Karpas-422 (cell line): ENCODE measurements at regions not wholly inside any gene's neighbourhood (a gene's known extent, or its start where the extent isn't known, plus 50 kb on each side); places are given as distances from the start of the nearest gene placed in this dataset.

Source experiments
- DNase-seq: peaks from one replicate; pipeline ENCODE4 v3.0.0-alpha.2; 2015
- H2AFZ ChIP-seq: fragments of 200-600 bp; sonication (generic); 2 replicates; pipeline ENCODE4 v1.6.1; 2014; ENCODE audit warnings: antibody characterized with exemption, low read length, mixed read lengths
- H3K27ac ChIP-seq: fragments of 200-600 bp; sonication (generic); 2 replicates; pipeline ENCODE4 v1.5.1; 2014; ENCODE audit warnings: mild to moderate bottlenecking, low read length, moderate library complexity
- H3K27me3 ChIP-seq: fragments of 200-600 bp; sonication (generic); 2 replicates; pipeline ENCODE4 v1.6.1; 2014; ENCODE audit warnings: low read length, mixed read lengths
- H3K36me3 ChIP-seq: fragments of 200-600 bp; sonication (generic); 2 replicates; pipeline ENCODE4 v1.6.1; 2014; ENCODE audit warnings: low read length, mixed read lengths; ENCODE audit not compliant: insufficient read depth
- H3K4me1 ChIP-seq: fragments of 200-600 bp; sonication (generic); 2 replicates; pipeline ENCODE4 v1.6.1; 2014; ENCODE audit warnings: mild to moderate bottlenecking, low read length, mixed read lengths
- H3K4me2 ChIP-seq: fragments of 200-600 bp; sonication (generic); 2 replicates; pipeline ENCODE4 v1.6.1; 2014; ENCODE audit warnings: low read length, low read depth, mild to moderate bottlenecking; ENCODE audit not compliant: poor library complexity, severe bottlenecking
- H3K4me3 ChIP-seq: fragments of 200-600 bp; sonication (generic); 2 replicates; pipeline ENCODE4 v1.5.1; 2014; ENCODE audit warnings: mild to moderate bottlenecking, antibody characterized with exemption, low read length, mixed read lengths
- H3K79me2 ChIP-seq: fragments of 200-600 bp; sonication (generic); 2 replicates; pipeline ENCODE4 v1.6.1; 2014; ENCODE audit warnings: mild to moderate bottlenecking, low read length, mixed read lengths
- H3K9ac ChIP-seq: fragments of 200-600 bp; sonication (generic); 2 replicates; pipeline ENCODE4 v1.6.0; 2014; ENCODE audit warnings: low read length
- H3K9me2 ChIP-seq: fragments of 200-600 bp; sonication (generic), shearing (Covaris generic); replicated peaks from 2 replicates; pipeline ENCODE4 v1.6.0; 2014; ENCODE audit warnings: mild to moderate bottlenecking, low read length, moderate library complexity; ENCODE audit not compliant: insufficient read depth
- H3K9me3 ChIP-seq: fragments of 300-700, 200-600 bp; sonication (generic); 2 replicates; pipeline ENCODE4 v1.6.1; 2014; ENCODE audit warnings: low read length, mixed read lengths
- H4K20me1 ChIP-seq: fragments of 200-600 bp; sonication (generic); 2 replicates; pipeline ENCODE4 v1.6.1; 2014; ENCODE audit warnings: mild to moderate bottlenecking, antibody characterized with exemption, low read length, low read depth; ENCODE audit not compliant: insufficient read depth

DNA sequence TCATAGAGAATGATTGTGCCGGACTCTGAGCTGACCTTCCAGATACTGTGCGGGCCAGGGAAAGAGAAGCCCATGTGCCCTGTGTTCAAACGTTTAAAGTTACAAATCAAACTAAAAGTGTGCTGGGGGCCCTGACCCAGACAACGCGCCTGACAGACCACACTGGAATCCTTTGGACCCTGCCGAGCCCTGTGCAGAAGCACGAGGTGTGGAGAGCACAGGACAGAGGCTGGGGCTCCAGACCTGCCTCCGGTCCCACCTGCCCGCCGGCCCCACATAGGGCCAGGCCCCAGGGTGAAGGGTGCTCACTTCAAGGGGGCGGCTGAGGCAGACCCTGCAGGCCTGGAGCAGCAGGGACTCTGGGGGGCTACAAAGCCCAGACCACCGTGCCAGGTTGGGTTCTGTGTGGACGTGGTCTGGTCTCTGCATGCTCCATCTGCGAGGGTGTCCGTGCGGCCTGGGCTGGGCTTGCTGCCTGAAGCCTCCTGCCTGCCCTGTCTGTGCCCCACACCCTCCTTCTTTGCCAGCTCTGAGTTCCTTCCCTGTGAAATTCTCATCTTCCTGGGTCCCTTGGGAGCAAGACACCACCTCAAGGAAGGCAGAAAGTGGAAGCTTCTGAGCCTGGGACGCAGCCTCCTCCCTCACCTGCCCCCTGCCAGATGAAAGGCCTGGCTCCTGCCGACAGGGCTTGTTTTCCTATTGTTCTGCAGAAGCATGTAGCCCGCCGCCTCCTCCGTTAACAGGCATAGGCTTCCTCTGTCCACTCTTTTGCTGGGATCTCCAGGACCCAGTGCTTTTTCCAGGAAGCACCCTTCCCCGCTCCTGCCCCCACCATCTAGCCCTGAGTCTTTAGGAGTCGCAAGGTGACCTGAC lies 186.2 kb downstream of the ERMARD start:
- no peak for DNase-seq
- Histone ChIP-seq H3K4me2 (no peak overlapping the region), H3K27me3 (no peaks in the 10 kb centered on the region), H3K9ac (no peak overlapping the region), H3K36me3 (no peaks in the 10 kb centered on the region), H3K27ac (no peak overlapping the region), H3K9me2 (no peaks in the 10 kb centered on the region), H3K9me3 (no peaks in the 10 kb centered on the region), H3K4me1 (no peaks in the 10 kb centered on the region), H3K79me2 (no peaks in the 10 kb centered on the region), H2AFZ (no peak overlapping the region), H4K20me1 (no peaks in the 10 kb centered on the region), H3K4me3 (no peak overlapping the region)

DNA sequence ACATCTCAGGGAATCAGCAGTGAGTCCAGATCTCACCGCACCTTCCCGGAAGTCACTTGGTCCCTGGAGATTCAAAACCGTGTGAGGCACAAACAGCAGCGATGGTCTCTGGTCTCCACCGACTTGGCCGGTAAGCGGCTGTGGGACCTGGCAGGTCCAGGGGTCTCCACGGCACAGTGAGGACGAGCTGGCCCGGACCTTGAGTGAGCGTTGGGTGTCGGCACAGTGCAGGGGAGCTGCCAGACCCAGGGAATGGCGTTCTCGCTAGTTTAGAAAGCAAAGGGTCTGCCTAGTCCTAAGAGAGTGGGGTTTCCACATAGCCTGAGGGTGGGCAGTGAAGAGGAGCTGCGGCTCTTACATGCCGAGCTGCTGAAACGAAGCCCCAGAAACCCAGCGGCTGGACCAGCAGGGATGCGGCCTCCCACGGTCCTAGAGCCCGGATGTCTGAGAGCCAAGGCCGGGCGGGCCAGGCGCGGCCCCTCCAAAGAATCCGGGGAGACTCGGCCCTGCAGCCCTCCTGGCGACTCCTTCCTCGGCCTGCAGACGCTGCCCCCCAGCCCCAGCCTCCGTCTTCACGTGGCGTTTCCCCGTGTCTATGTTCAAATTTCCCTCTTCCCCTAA lies 185.0 kb downstream of the ERMARD start:
- DNase-seq: no peak
- Histone ChIP-seq H3K9me3 (no peaks in the 10 kb centered on the region), H3K27me3 (no peaks in the 10 kb centered on the region), H3K79me2 (no peaks in the 10 kb centered on the region), H3K9me2 (no peaks in the 10 kb centered on the region), H3K4me1 (no peaks in the 10 kb centered on the region), H3K4me3 (no peak overlapping the region), H3K9ac (no peak overlapping the region), H2AFZ (no peak overlapping the region), H3K36me3 (no peaks in the 10 kb centered on the region), H3K4me2 (no peak overlapping the region), H3K27ac (no peak overlapping the region), H4K20me1 (no peaks in the 10 kb centered on the region)

GRCh38 chr6:169935861-169936260 lies 184.4 kb downstream of the ERMARD start:
- no peak overlapping the region for H2AFZ ChIP-seq
- no peaks in the 10 kb centered on the region for H3K9me2 ChIP-seq
- H3K27me3 ChIP-seq: no peaks in the 10 kb centered on the region
- no peak for DNase-seq
- no peak overlapping the region for H3K9ac ChIP-seq
- H3K4me1 ChIP-seq: no peaks in the 10 kb centered on the region
- no peaks in the 10 kb centered on the region for H3K36me3 ChIP-seq
- H3K4me3 ChIP-seq: no peak overlapping the region
- no peaks in the 10 kb centered on the region for H3K79me2 ChIP-seq
- H3K27ac ChIP-seq: no peak overlapping the region
- no peak overlapping the region for H3K4me2 ChIP-seq
- no peaks in the 10 kb centered on the region for H3K9me3 ChIP-seq
- no peaks in the 10 kb centered on the region for H4K20me1 ChIP-seq

DNA sequence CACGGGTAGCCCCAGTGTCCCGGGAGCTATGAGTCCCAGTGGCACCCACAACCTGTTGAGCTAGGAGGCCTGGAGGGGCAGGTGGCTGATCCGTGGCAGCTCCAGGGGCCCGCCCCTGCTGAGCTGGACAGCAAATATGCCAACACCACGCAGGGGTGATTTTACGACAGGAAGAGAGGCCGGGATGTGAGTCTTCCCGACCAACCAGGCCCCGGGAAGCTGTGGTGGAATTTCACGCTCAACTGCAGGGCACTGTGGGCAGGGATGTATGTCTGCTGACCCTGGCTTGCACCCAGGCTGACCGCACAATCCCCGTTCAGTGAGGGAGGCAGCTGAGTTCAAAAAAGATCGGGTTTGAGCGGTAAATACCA lies 183.9 kb downstream of the ERMARD start:
- Histone ChIP-seq H3K36me3 (no peaks in the 10 kb centered on the region), H3K4me2 (no peak overlapping the region), H3K79me2 (no peaks in the 10 kb centered on the region), H3K9me3 (no peaks in the 10 kb centered on the region), H4K20me1 (no peaks in the 10 kb centered on the region), H3K4me1 (no peaks in the 10 kb centered on the region), H3K27ac (no peak overlapping the region), H3K27me3 (no peaks in the 10 kb centered on the region), H3K4me3 (no peak overlapping the region), H3K9me2 (no peaks in the 10 kb centered on the region), H2AFZ (no peak overlapping the region), H3K9ac (no peak overlapping the region)
- DNase-seq: no peak

DNA sequence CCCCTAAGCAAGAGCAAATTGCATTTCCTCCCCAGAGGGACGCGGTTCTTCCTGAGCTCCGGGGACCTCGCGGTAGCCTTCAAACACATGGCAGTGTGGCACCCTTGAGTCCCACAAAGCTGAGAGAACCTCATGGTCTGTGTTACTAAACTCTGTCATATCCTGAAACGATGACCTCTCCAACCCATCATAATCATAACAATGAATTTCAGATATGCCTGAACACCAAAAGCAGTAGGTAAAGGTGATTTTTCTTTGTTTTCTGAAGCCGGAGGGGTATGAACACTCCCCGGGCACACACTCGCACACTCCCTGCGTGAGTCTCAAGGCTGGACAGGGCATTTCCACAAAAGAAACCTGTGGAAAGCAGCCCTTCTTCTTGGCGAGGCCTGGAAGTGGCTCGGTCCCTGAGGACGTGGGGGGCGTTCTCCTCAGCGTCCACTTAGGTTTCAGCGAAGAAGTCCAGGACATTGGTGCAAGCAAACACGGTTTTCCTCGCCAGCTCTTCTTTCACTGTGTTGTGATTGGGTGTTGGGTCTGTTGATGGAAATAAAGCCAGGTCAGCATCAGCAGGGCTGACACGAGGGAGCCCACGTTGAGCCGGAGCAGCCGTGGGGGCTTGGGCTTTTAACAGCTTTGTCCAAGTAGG lies 183.4 kb downstream of the ERMARD start:
- Histone ChIP-seq H3K9me3 (no peaks in the 10 kb centered on the region), H3K9me2 (no peaks in the 10 kb centered on the region), H3K4me2 (no peak overlapping the region), H3K4me1 (no peaks in the 10 kb centered on the region), H3K36me3 (no peaks in the 10 kb centered on the region), H3K27ac (no peak overlapping the region), H3K4me3 (no peak overlapping the region), H3K9ac (no peak overlapping the region), H3K27me3 (no peaks in the 10 kb centered on the region), H4K20me1 (no peaks in the 10 kb centered on the region), H2AFZ (no peak overlapping the region), H3K79me2 (no peaks in the 10 kb centered on the region)
- DNase-seq: no peak

DNA sequence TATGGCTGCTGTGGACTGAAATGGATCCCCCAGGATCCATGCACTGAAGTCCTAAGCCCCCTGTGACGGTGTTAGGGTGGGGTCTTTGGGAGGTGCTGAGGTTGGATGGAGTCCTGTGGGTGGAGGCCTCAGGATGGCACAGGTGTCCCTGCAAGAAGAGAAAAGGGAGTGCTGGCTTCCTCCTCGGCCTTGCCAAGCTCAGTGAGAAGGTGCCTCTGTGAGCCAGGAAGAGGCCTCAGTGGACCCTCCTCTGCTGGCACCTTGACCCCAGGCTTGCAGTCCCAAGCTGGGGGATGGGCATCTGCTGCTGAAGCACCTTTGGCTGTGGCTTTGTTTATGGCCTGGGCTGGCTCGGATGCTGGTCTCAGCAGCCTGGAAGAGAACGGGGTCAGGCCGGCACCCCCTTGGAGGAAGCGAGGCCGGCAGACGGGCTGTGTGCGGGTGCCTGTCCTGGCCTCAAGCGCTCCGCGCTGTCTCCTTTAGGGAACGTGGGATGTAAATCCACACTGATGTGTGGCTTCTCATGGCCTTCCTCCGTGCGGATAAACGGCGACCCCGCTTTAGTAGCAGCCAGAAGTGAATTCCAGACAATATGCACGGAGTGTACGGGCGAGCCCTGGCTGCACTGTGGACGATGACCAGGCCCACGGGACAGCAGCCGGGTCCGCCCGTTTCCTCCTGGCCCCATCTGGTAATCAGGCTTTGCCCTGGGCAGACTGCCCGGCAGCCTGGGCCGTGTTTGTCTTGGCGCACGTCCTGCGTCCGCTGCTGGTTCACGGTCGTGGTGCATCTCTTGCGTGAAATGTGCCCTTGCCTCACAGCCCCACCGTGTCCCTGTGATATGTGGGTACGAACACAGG lies 182.6 kb downstream of the ERMARD start:
- no peak overlapping the region for H3K27ac ChIP-seq
- H2AFZ ChIP-seq: no peak overlapping the region
- H3K9ac ChIP-seq: no peak overlapping the region
- no peaks in the 10 kb centered on the region for H4K20me1 ChIP-seq
- no peaks in the 10 kb centered on the region for H3K9me3 ChIP-seq
- no peaks in the 10 kb centered on the region for H3K27me3 ChIP-seq
- DNase-seq: no peak
- no peaks in the 10 kb centered on the region for H3K36me3 ChIP-seq
- no peaks in the 10 kb centered on the region for H3K4me1 ChIP-seq
- no peak overlapping the region for H3K4me2 ChIP-seq
- H3K9me2 ChIP-seq: no peaks in the 10 kb centered on the region
- H3K79me2 ChIP-seq: no peaks in the 10 kb centered on the region
- H3K4me3 ChIP-seq: no peak overlapping the region

DNA sequence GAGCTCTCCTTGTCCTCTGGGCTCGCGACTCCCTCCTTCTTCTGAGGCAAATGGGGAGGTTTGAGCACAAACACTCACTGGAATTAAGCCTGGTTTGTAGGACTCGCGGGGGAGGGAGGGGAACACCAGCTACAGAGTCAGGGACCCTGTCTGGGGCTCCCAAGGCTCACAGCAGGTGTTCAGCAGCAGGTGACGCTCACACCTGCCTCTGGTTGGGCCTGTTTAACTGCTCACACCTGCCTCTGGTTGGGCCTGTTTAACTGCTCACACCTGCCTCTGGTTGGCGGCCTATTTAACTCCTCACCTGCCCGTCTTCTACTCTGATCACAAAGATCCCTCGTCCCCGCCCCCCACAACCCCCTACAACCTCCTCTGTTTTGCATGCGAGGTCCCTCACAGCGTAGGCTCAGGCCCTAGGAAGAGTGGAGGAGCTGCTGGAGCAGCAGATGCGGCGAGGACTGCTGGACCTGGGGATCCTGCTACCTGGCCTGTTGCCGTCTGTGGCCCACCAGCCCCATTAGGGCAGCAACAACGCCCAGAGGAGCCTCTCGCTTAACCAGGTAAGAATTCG lies 181.9 kb downstream of the ERMARD start:
- Histone ChIP-seq H3K9me3 (no peaks in the 10 kb centered on the region), H3K9me2 (no peaks in the 10 kb centered on the region), H3K27ac (no peak overlapping the region), H4K20me1 (no peaks in the 10 kb centered on the region), H3K4me2 (no peak overlapping the region), H3K4me3 (no peak overlapping the region), H3K36me3 (no peaks in the 10 kb centered on the region), H3K4me1 (no peaks in the 10 kb centered on the region), H3K9ac (no peak overlapping the region), H2AFZ (no peak overlapping the region), H3K27me3 (no peaks in the 10 kb centered on the region), H3K79me2 (no peaks in the 10 kb centered on the region)
- DNase-seq: no peak
